IMR-90 (cell line): ENCODE measurements at regions not wholly inside any gene's neighbourhood (a gene's known extent, or its start where the extent isn't known, plus 50 kb on each side); places are given as distances from the start of the nearest gene placed in this dataset.
A peak's percentile ranks its signal among the peaks of the same experiment; 100 is the strongest.

Source experiments
- ATAC-seq: fragments of 200-7000 bp; cut with Tn5 transposase; 2 replicates; pipeline ENCODE4 v1.9.1; 2020; ENCODE audit warnings: low read depth, mild to moderate bottlenecking, moderate library complexity
- BruUV-seq: library from RNA; stranded (reverse); fragments of 400-500 nt; replicated peaks from 2 replicates; lab custom pipeline; 2021; lab: Mats Ljungman, UMichigan
- CTCF ChIA-PET: fragments of 300-600 bp; formaldehyde crosslinking; extraction: SDS; loops from one replicate; lab custom pipeline; 2021; ENCODE audit warnings: antibody characterized with exemption; lab: Yijun Ruan, JAX
- POLR2A ChIA-PET: fragments of 300-600 bp; sonication (Branson Sonifier 250); formaldehyde crosslinking; loops from one replicate; lab custom pipeline; 2022; ENCODE audit warnings: antibody characterized with exemption; ENCODE audit not compliant: unreplicated experiment; lab: Charles Lee
- DNase-seq: peaks from one replicate; pipeline ENCODE4 v3.0.0; 2013
- H2AFZ ChIP-seq: replicated peaks from 2 replicates; pipeline ENCODE3; 2013; ENCODE audit warnings: low read length, mild to moderate bottlenecking; ENCODE audit not compliant: poor library complexity
- H2AK5ac ChIP-seq: 2 replicates; pipeline ENCODE4 v1.6.1; 2013; ENCODE audit warnings: low read depth, low read length, inconsistent platforms
- H2AK9ac ChIP-seq: replicated peaks from 2 replicates; pipeline ENCODE3; 2013; ENCODE audit warnings: mild to moderate bottlenecking, low read depth, low read length, moderate library complexity; ENCODE audit not compliant: poor library complexity
- H2BK120ac ChIP-seq: 2 replicates; pipeline ENCODE4 v1.6.1; 2013; ENCODE audit warnings: low read depth, low read length, inconsistent platforms
- H2BK15ac ChIP-seq: 3 replicates; pipeline ENCODE4 v1.6.1; 2013; ENCODE audit warnings: low read depth, low read length, inconsistent platforms
- H2BK20ac ChIP-seq: 2 replicates; pipeline ENCODE4 v1.6.1; 2013; ENCODE audit warnings: low read depth, mild to moderate bottlenecking, inconsistent platforms, low read length, moderate library complexity
- H2BK5ac ChIP-seq: 2 replicates; pipeline ENCODE4 v1.6.1; 2013; ENCODE audit warnings: mild to moderate bottlenecking, low read depth, low read length, inconsistent platforms; ENCODE audit not compliant: poor library complexity, severe bottlenecking
- H3K14ac ChIP-seq: replicated peaks from 2 replicates; pipeline ENCODE4 v1.6.1; 2013; ENCODE audit warnings: low read depth, low read length, inconsistent platforms
- H3K18ac ChIP-seq: 2 replicates; pipeline ENCODE4 v1.6.1; 2013; ENCODE audit warnings: low read depth, low read length, control low read depth
- H3K23ac ChIP-seq: 2 replicates; pipeline ENCODE4 v1.6.1; 2013; ENCODE audit warnings: low read depth, low read length, inconsistent platforms
- H3K27ac ChIP-seq: 2 replicates; pipeline ENCODE4 v1.5.1; 2013; ENCODE audit warnings: mild to moderate bottlenecking, control low read depth, low read length; ENCODE audit not compliant: insufficient read depth
- H3K27me3 ChIP-seq: 2 replicates; pipeline ENCODE4 v1.6.1; 2013; ENCODE audit warnings: low read length; ENCODE audit not compliant: control insufficient read depth, insufficient read depth
- H3K36me3 ChIP-seq: 2 replicates; pipeline ENCODE4 v1.6.1; 2013; ENCODE audit warnings: low read length, mixed read lengths; ENCODE audit not compliant: control insufficient read depth, insufficient read depth
- H3K4ac ChIP-seq: 2 replicates; pipeline ENCODE4 v1.6.1; 2013; ENCODE audit warnings: low read depth, low read length, inconsistent platforms
- H3K4me1 ChIP-seq: 2 replicates; pipeline ENCODE4 v1.6.1; 2013; ENCODE audit warnings: low read length, mixed read lengths; ENCODE audit not compliant: control insufficient read depth, insufficient read depth
- H3K4me2 ChIP-seq: 2 replicates; pipeline ENCODE4 v1.6.1; 2013; ENCODE audit warnings: low read depth, mild to moderate bottlenecking, control low read depth, low read length, moderate library complexity
- H3K4me3 ChIP-seq: 2 replicates; pipeline ENCODE4 v1.5.1; 2013; ENCODE audit warnings: low read depth, mild to moderate bottlenecking, control low read depth, low read length, moderate library complexity; ENCODE audit not compliant: insufficient read depth
- H3K56ac ChIP-seq: 2 replicates; pipeline ENCODE4 v1.6.1; 2013; ENCODE audit warnings: low read length, inconsistent platforms; ENCODE audit not compliant: insufficient read depth; ENCODE audit errors: extremely low read depth
- H3K79me1 ChIP-seq, 2 experiments: 2 replicates each; pipeline ENCODE4 v1.6.1; 2013; ENCODE audit warnings: low read length in 2 of 2, inconsistent platforms in 1 of 2, low read depth in 1 of 2
- H3K9ac ChIP-seq: 2 replicates; pipeline ENCODE4 v1.6.1; 2013; ENCODE audit warnings: low read depth, low read length, control low read depth
- H3K9me1 ChIP-seq: 2 replicates; pipeline ENCODE4 v1.6.1; 2013; ENCODE audit warnings: low read length, inconsistent platforms; ENCODE audit not compliant: insufficient read depth
- H3K9me3 ChIP-seq: 2 replicates; pipeline ENCODE4 v1.6.1; 2013; ENCODE audit warnings: low read length; ENCODE audit not compliant: control insufficient read depth, insufficient read depth
- H4K20me1 ChIP-seq: 2 replicates; pipeline ENCODE4 v1.6.1; 2013; ENCODE audit warnings: low read length, inconsistent platforms; ENCODE audit not compliant: insufficient read depth
- H4K5ac ChIP-seq: 2 replicates; pipeline ENCODE4 v1.6.1; 2013; ENCODE audit warnings: mild to moderate bottlenecking, low read depth, low read length, control low read depth
- H4K8ac ChIP-seq, 2 experiments: 2 replicates each; pipeline ENCODE4 v1.6.1; 2013; ENCODE audit warnings: low read depth in 2 of 2, low read length in 2 of 2, control low read depth in 1 of 2, inconsistent platforms in 1 of 2
- H4K91ac ChIP-seq: 2 replicates; pipeline ENCODE4 v1.6.1; 2013; ENCODE audit warnings: low read depth, low read length, inconsistent platforms; ENCODE audit not compliant: insufficient read depth
- BHLHE40 ChIP-seq: fragments of 150-350 bp; IDR thresholded peaks from 2 replicates; pipeline ENCODE4 v1.6.1; 2016; ENCODE audit warnings: mild to moderate bottlenecking, low read depth, low read length
- CEBPB ChIP-seq: IDR thresholded peaks from 2 replicates; pipeline ENCODE4 v1.6.1; 2012; ENCODE audit warnings: low read depth, low read length, improper control_type of control experiment
- CHD1 ChIP-seq: IDR thresholded peaks from 2 replicates; pipeline ENCODE4 v1.6.1; 2012; ENCODE audit warnings: low read depth, low read length, improper control_type of control experiment
- CTCF ChIP-seq: conservative IDR thresholded peaks from 2 replicates; pipeline ENCODE4 v1.5.1; 2012; ENCODE audit warnings: mild to moderate bottlenecking, low read depth, low read length, improper control_type of control experiment
- FOS ChIP-seq: fragments of 150-350 bp; IDR thresholded peaks from 2 replicates; pipeline ENCODE4 v1.6.1; 2016; ENCODE audit warnings: low read depth, low read length
- MAFK ChIP-seq: IDR thresholded peaks from 2 replicates; pipeline ENCODE4 v1.6.1; 2012; ENCODE audit warnings: low read depth, low read length, improper control_type of control experiment
- MAZ ChIP-seq: IDR thresholded peaks from 2 replicates; pipeline ENCODE4 v1.6.1; 2012; ENCODE audit warnings: low read depth, mild to moderate bottlenecking, low read length, improper control_type of control experiment, moderate library complexity, borderline replicate concordance
- MXI1 ChIP-seq: IDR thresholded peaks from 2 replicates; pipeline ENCODE4 v1.6.1; 2012; ENCODE audit warnings: low read depth, mild to moderate bottlenecking, low read length, moderate library complexity, borderline replicate concordance
- POLR2A ChIP-seq: IDR thresholded peaks from 2 replicates; pipeline ENCODE4 v1.6.1; 2012; ENCODE audit warnings: mild to moderate bottlenecking, low read depth, low read length
- RAD21 ChIP-seq: IDR thresholded peaks from 2 replicates; pipeline ENCODE4 v1.6.1; 2012; ENCODE audit warnings: low read length, improper control_type of control experiment
- RCOR1 ChIP-seq: IDR thresholded peaks from 2 replicates; pipeline ENCODE4 v1.6.1; 2012; ENCODE audit warnings: mild to moderate bottlenecking, low read length, improper control_type of control experiment; ENCODE audit not compliant: insufficient replicate concordance
- RFX5 ChIP-seq: IDR thresholded peaks from 2 replicates; pipeline ENCODE4 v1.8.0; 2012; ENCODE audit warnings: low read depth, mild to moderate bottlenecking, low read length, moderate library complexity
- USF2 ChIP-seq: fragments of 150-350 bp; IDR thresholded peaks from 2 replicates; pipeline ENCODE4 v1.6.1; 2017; ENCODE audit warnings: mild to moderate bottlenecking, antibody characterized with exemption, low read length, low read depth
- WGBS, 2 experiments: methylation state at CpG; one replicate each; pipeline versions ENCODE4 v1.1.5 to v1.1.7; 2013; ENCODE audit warnings: missing lambda C conversion rate in 2 of 2; ENCODE audit not compliant: insufficient read length in 1 of 2; ENCODE audit errors: extremely low coverage in 2 of 2; 5-methylcytosine and 5-hydroxymethylcytosine counted together
- dilution Hi-C: fragments of 300-500 bp; cut with HindIII; formaldehyde crosslinking; loops from one replicate; pipeline ENCODE4 v1.14.3; 2018; ENCODE audit warnings: low sequenced_read_pairs; ENCODE audit not compliant: unreplicated experiment
- in situ Hi-C: fragments of 300-500 bp; cut with MboI; formaldehyde crosslinking; loops from 3 replicates; pipeline ENCODE4 v1.14.3; 2019; ENCODE audit warnings: low sequenced_read_pairs, inconsistent platforms, mixed read lengths
- intact Hi-C: fragments of 100-400 bp; cut with micrococcal nuclease; formaldehyde crosslinking; loops from 2 replicates; pipeline ENCODE4 v1.10.0; 2022
- TF ChIP-seq, protein P1 (sequence below): fragments of 150-350 bp; IDR thresholded peaks from 2 replicates; pipeline ENCODE4 v1.6.1; 2016; ENCODE audit warnings: low read depth, mild to moderate bottlenecking, low read length, moderate library complexity, borderline replicate concordance

- Histone ChIP-seq H3K4me2 (peak overlapping the region; percentile 58; the same call in 1 of the 2 replicates), H2BK120ac (no peak overlapping the region), H3K9ac (peak overlapping the region; percentile 60; the same call in 1 of the 2 replicates), H3K18ac (no peak overlapping the region), H3K4ac (peak overlapping the region; percentile 6; the same call in 1 of the 2 replicates), H2BK20ac (no peak overlapping the region), H2AK5ac (no peak overlapping the region), H3K79me1 (no peaks in the 10 kb centered on the region; a peak in 1 of 4 replicates), H3K4me1 (no peaks in the 10 kb centered on the region), H3K23ac (no peak overlapping the region), H2BK15ac (no peak overlapping the region), H4K91ac (no peak overlapping the region), H2AK9ac (no peak overlapping the region), H3K4me3 (peak overlapping the region; percentile 56), H2AFZ (peak overlapping the region; percentile 58), H4K8ac (peak overlapping the region; percentile 73 to 79), H3K56ac (no peak overlapping the region), H3K27ac (peak overlapping the region; percentile 2), H3K27me3 (no peaks in the 10 kb centered on the region), H2BK5ac (peak overlapping the region; percentile 11), H3K36me3 (no peaks in the 10 kb centered on the region), H3K9me1 (no peaks in the 10 kb centered on the region; the same call in 1 of the 2 replicates), H3K14ac (no peak overlapping the region), H4K5ac (peak overlapping the region; percentile 18; the same call in 1 of the 2 replicates), H4K20me1 (no peaks in the 10 kb centered on the region), H3K9me3 (no peaks in the 10 kb centered on the region)
- CTCF ChIA-PET = no interaction called here
- dilution Hi-C loops = no loop called here
- intact Hi-C loops = no loop called here
- no TSS peak for BruUV-seq
- POLR2A ChIA-PET = no interaction called here
- DNase-seq (peak; percentile 62), ATAC-seq (peak; percentile 48)
- 65% methylated on average over 4 of the region's 11 CpGs; no CpG with 5 or more reads in 1 of the 2 experiments for WGBS, 2 experiments
- in situ Hi-C loops = no loop called here
- TF ChIP-seq CEBPB = no peak
- TF ChIP-seq, protein P1, sequence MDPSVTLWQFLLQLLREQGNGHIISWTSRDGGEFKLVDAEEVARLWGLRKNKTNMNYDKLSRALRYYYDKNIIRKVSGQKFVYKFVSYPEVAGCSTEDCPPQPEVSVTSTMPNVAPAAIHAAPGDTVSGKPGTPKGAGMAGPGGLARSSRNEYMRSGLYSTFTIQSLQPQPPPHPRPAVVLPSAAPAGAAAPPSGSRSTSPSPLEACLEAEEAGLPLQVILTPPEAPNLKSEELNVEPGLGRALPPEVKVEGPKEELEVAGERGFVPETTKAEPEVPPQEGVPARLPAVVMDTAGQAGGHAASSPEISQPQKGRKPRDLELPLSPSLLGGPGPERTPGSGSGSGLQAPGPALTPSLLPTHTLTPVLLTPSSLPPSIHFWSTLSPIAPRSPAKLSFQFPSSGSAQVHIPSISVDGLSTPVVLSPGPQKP = no peak
- no peak for TF ChIP-seq POLR2A
- TF ChIP-seq MAFK = no peak
- TF ChIP-seq RAD21 = no peak
- TF ChIP-seq RFX5 = no peak
- TF ChIP-seq FOS = no peak
- no peak for TF ChIP-seq MXI1
- no peak for TF ChIP-seq RCOR1
- TF ChIP-seq CHD1 = no peak
- TF ChIP-seq MAZ = no peak
- TF ChIP-seq CTCF = no peak
- no peak for TF ChIP-seq USF2
- TF ChIP-seq BHLHE40 = no peak
Observed at GRCh38 chr11:111097191-111097590, 148.3 kb upstream of the POU2AF2 start.
